ENCODE measurements at regions not wholly inside any gene's neighbourhood (a gene's known extent, or its start where the extent isn't known, plus 50 kb on each side); places are given as distances from the start of the nearest gene placed in this dataset.

DNA sequence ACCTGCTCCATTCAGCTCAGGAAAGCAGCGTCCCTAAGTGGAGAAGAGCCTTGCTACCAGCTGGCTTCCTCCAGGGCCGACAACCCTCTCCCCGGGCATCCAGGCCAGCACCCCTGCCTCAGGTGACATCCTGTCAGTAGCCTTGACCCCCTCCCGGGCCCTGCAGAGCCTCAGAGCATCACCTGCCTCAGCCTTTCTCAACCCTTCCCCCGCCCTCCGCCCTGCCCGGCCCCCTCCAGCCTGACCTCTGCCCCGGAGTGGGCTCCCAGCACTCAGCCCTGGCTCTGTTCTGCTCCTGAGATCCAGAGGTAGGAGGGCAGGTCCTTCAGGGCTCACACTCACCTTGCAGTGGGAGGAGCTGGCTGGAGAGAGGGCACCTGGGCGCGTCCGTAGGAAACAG is 73.8 kb upstream of the METRNL start:
- Histone ChIP-seq H3K4me3 (no peak overlapping the region), H3K27ac (no peak overlapping the region), H3K27me3 (no peaks in the 10 kb centered on the region), H3K36me3 (no peaks in the 10 kb centered on the region), H3K9me3 (no peaks in the 10 kb centered on the region), H3K4me1 (ENCODE audit: insufficient read depth) (no peaks in the 10 kb centered on the region)
- TF ChIP-seq POLR2A (IDR thresholded peaks at IDR 0.05) (no peak), CTCF (IDR thresholded peaks at IDR 0.05) (no peak), EP300 (IDR thresholded peaks at IDR 0.05) (no peak)
- WGBS, 3 donors, result 92 to 98% (median 94%) methylated on average over 11 of the region's 11 CpGs
- DNase-seq, result no peak
- intact Hi-C loops (cut with DNase I), result no loop called here

GRCh38 chr17:83006515-83007455 is 72.6 kb upstream of the METRNL start:
- DNase-seq, result no peak
- H3K9me3 ChIP-seq, result no peaks in the 10 kb centered on the region
- intact Hi-C loops (cut with DNase I), result no loop called here
- peaks cover 1% of the 10 kb centered on the region for H3K4me1 ChIP-seq (ENCODE audit: insufficient read depth)
- H3K27me3 ChIP-seq, result no peaks in the 10 kb centered on the region
- no peak overlapping the region for H3K27ac ChIP-seq
- TF ChIP-seq POLR2A (IDR thresholded peaks at IDR 0.05), result no peak
- TF ChIP-seq CTCF (IDR thresholded peaks at IDR 0.05), result no peak
- no peak for TF ChIP-seq EP300 (IDR thresholded peaks at IDR 0.05)
- WGBS, 3 donors, result 55 to 73% (median 64%) methylated on average over 38 of the region's 38 CpGs
- no peaks in the 10 kb centered on the region for H3K36me3 ChIP-seq
- H3K4me3 ChIP-seq, result no peak overlapping the region

DNA sequence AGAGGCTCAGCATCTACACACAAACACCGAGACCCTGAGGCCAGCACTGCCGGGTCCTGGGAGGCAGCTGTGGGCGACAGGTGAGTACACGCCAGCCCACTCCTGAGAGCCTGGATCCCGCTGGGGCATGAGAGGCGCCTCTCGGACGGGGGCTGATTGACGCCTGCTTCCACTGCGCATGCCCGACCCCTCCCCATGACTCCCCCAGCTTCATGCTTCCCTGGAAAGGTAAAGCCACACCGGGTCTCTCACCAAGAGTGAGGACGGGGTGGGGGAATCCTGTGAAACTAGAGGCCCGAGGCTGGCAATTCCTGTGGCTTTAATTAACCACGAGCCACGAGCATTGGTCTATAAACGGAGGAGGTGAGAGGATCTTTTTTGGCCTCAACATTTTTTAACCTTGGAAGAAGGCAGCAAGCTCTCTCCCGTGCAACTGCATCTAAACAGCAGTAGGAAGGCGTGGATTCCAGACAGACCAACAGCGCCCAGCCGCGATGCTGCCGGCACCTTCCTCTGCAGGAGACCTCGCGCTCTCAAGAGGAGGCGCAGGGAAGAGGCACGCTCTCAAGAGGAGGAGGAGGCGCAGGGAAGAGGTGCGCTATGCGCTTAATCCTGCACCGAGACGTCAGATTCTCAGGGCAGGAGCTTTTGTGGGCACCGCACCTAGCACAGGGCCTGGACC is 71.8 kb upstream of the METRNL start:
- H3K27ac ChIP-seq, result no peak overlapping the region
- no peak for TF ChIP-seq POLR2A (IDR thresholded peaks at IDR 0.05)
- TF ChIP-seq EP300 (IDR thresholded peaks at IDR 0.05), result no peak
- TF ChIP-seq CTCF (IDR thresholded peaks at IDR 0.05), result no peak
- peaks cover 1% of the 10 kb centered on the region for H3K4me1 ChIP-seq (ENCODE audit: insufficient read depth)
- no peak overlapping the region for H3K4me3 ChIP-seq
- no peaks in the 10 kb centered on the region for H3K36me3 ChIP-seq
- H3K27me3 ChIP-seq, result no peaks in the 10 kb centered on the region
- no peak for DNase-seq
- H3K9me3 ChIP-seq, result no peaks in the 10 kb centered on the region
- intact Hi-C loops (cut with DNase I), result no loop called here
- 91 to 93% (median 91%) methylated on average over 33 of the region's 33 CpGs for WGBS, 3 donors

GRCh38 chr17:83008186-83008510 is 71.3 kb upstream of the METRNL start:
- Histone ChIP-seq H3K36me3 (no peaks in the 10 kb centered on the region), H3K4me3 (no peak overlapping the region), H3K9me3 (no peaks in the 10 kb centered on the region), H3K4me1 (ENCODE audit: insufficient read depth) (peaks cover 1% of the 10 kb centered on the region), H3K27me3 (no peaks in the 10 kb centered on the region), H3K27ac (no peak overlapping the region)
- DNase-seq, result no peak
- no peak for TF ChIP-seq EP300 (IDR thresholded peaks at IDR 0.05)
- TF ChIP-seq POLR2A (IDR thresholded peaks at IDR 0.05), result no peak
- TF ChIP-seq CTCF (IDR thresholded peaks at IDR 0.05), result no peak
- intact Hi-C loops (cut with DNase I), result no loop called here
- 91 to 95% (median 94%) methylated on average over 9 of the region's 9 CpGs for WGBS, 3 donors
